Caco-2 (cell line): ENCODE measurements at regions not wholly inside any gene's neighbourhood (a gene's known extent, or its start where the extent isn't known, plus 50 kb on each side); places are given as distances from the start of the nearest gene placed in this dataset.

Source experiments
- BruUV-seq: library from RNA; stranded (reverse); fragments of 400-500 nt; replicated peaks from 2 replicates; lab custom pipeline; 2021; lab: Mats Ljungman, UMichigan
- CTCF ChIA-PET: fragments of 300-600 bp; sonication (Branson Sonifier 250); formaldehyde crosslinking; loops from one replicate; lab custom pipeline; 2022; ENCODE audit warnings: antibody characterized with exemption; lab: Charles Lee
- POLR2A ChIA-PET: fragments of 300-600 bp; sonication (Branson Sonifier 250); formaldehyde crosslinking; loops from one replicate; lab custom pipeline; 2022; ENCODE audit warnings: antibody characterized with exemption; lab: Charles Lee
- DNase-seq, 2 experiments: peaks; one replicate each; pipeline versions ENCODE4 v3.0.0 to v3.0.0-alpha.2; 2020 to 2022
- H3K27me3 ChIP-seq: replicated peaks from 2 replicates; pipeline ENCODE4 v1.6.0; 2011; ENCODE audit warnings: low read length; ENCODE audit not compliant: control insufficient read depth, insufficient read depth
- H3K36me3 ChIP-seq: 2 replicates; pipeline ENCODE4 v1.5.1; 2011; ENCODE audit warnings: low read length; ENCODE audit not compliant: control insufficient read depth, insufficient read depth
- H3K4me1 ChIP-seq: fragments of 250-450 bp; sonication (Bioruptor Pico); 2 replicates; pipeline ENCODE4 v1.5.1; 2020; ENCODE audit warnings: mild to moderate bottlenecking
- H3K4me3 ChIP-seq: 2 replicates; pipeline ENCODE4 v1.5.1; 2011; ENCODE audit warnings: low read depth, mild to moderate bottlenecking, control low read depth, low read length
- H3K9me3 ChIP-seq: fragments of 250-450 bp; sonication (Bioruptor Pico); 2 replicates; pipeline ENCODE4 v1.5.1; 2020; ENCODE audit warnings: mild to moderate bottlenecking, moderate library complexity
- H3K27ac Mint-ChIP-seq: one replicate; pipeline ENCODE4 v1.8.0; 2022; ENCODE audit warnings: mixed read lengths; ENCODE audit not compliant: unreplicated experiment
- H3K27me3 Mint-ChIP-seq: one replicate; pipeline ENCODE4 v1.8.0; 2022; ENCODE audit warnings: mixed read lengths; ENCODE audit not compliant: insufficient read depth, unreplicated experiment
- H3K36me3 Mint-ChIP-seq: one replicate; pipeline ENCODE4 v1.8.0; 2022; ENCODE audit warnings: mild to moderate bottlenecking, mixed read lengths; ENCODE audit not compliant: insufficient read depth, unreplicated experiment
- H3K4me1 Mint-ChIP-seq: one replicate; pipeline ENCODE4 v1.8.0; 2022; ENCODE audit warnings: low read depth, mixed read lengths; ENCODE audit not compliant: unreplicated experiment
- H3K4me3 Mint-ChIP-seq: one replicate; pipeline ENCODE4 v1.8.0; 2022; ENCODE audit warnings: mild to moderate bottlenecking, moderate library complexity, mixed read lengths; ENCODE audit not compliant: unreplicated experiment
- H3K9me3 Mint-ChIP-seq: one replicate; pipeline ENCODE4 v1.8.0; 2022; ENCODE audit warnings: mixed read lengths; ENCODE audit not compliant: unreplicated experiment
- CTCF ChIP-seq, 2 experiments: fragments of 200-600 bp in 1 of 2; IDR thresholded peaks; 1 replicate in 1 of 2; 2 replicates in 1 of 2; pipeline versions ENCODE4 v1.5.1 to v1.8.0; 2011 to 2022; ENCODE audit warnings: antibody characterized with exemption in 1 of 2, control low read depth in 1 of 2, inconsistent platforms in 1 of 2, low read depth in 1 of 2, low read length in 1 of 2, mild to moderate bottlenecking in 1 of 2, moderate library complexity in 1 of 2; ENCODE audit not compliant: insufficient read depth in 1 of 2, severe bottlenecking in 1 of 2, unreplicated experiment in 1 of 2
- intact Hi-C: fragments of 100-400 bp; cut with micrococcal nuclease; formaldehyde crosslinking; loops from one replicate; pipeline ENCODE4 v1.10.0; 2022; ENCODE audit not compliant: unreplicated experiment

GRCh38 chr16:85248857-85249256 is 136.6 kb upstream of the CIBAR2 start:
- CTCF ChIA-PET: interaction anchor here (0.6 to 1.5 kb wide), 3 partner anchors 134 to 367 kb away, joined by 3 to 6 read pairs (median 4); no protein-coding TSS in a partner anchor

GRCh38 chr16:85249418-85250146 is 137.3 kb upstream of the CIBAR2 start:
- H3K4me3 ChIP-seq: no peak overlapping the region
- DNase-seq: no peak
- H3K4me1 ChIP-seq: no peaks in the 10 kb centered on the region
- Mint-ChIP-seq H3K27ac (no peak overlapping the region), H3K4me1 (peaks cover 7% of the 10 kb centered on the region), H3K9me3 (no peaks in the 10 kb centered on the region), H3K4me3 (no peak overlapping the region), H3K27me3 (no peaks in the 10 kb centered on the region), H3K36me3 (peaks cover 6% of the 10 kb centered on the region)
- intact Hi-C loops: no loop called here
- H3K9me3 ChIP-seq: no peaks in the 10 kb centered on the region
- POLR2A ChIA-PET: no interaction called here
- no peaks in the 10 kb centered on the region for H3K36me3 ChIP-seq
- no peak for TF ChIP-seq CTCF (IDR thresholded peaks at IDR 0.05; ENCODE audit: insufficient read depth in 1 of 2, low read depth in 1 of 2, low read length in 1 of 2, severe bottlenecking in 1 of 2, unreplicated experiment in 1 of 2)
- no TSS peak for BruUV-seq
- CTCF ChIA-PET: interaction anchor here (0.5 to 0.6 kb wide), 2 partner anchors 64 to 172 kb away, joined by 4 to 6 read pairs; no protein-coding TSS in a partner anchor
- H3K27me3 ChIP-seq: no peaks in the 10 kb centered on the region

More at GRCh38 chr16:85248857-85249256, 136.6 kb upstream of the CIBAR2 start:
- no peak overlapping the region for H3K4me3 Mint-ChIP-seq
- Histone ChIP-seq H3K4me3 (no peak overlapping the region), H3K9me3 (no peaks in the 10 kb centered on the region), H3K36me3 (no peaks in the 10 kb centered on the region), H3K27me3 (no peaks in the 10 kb centered on the region), H3K4me1 (no peaks in the 10 kb centered on the region)
- H3K27ac Mint-ChIP-seq: no peak overlapping the region
- no peak for DNase-seq
- BruUV-seq: no TSS peak
- POLR2A ChIA-PET: no interaction called here
- H3K27me3 Mint-ChIP-seq: no peaks in the 10 kb centered on the region
- no peak for TF ChIP-seq CTCF (IDR thresholded peaks at IDR 0.05; ENCODE audit: insufficient read depth in 1 of 2, low read depth in 1 of 2, low read length in 1 of 2, severe bottlenecking in 1 of 2, unreplicated experiment in 1 of 2)
- no peaks in the 10 kb centered on the region for H3K9me3 Mint-ChIP-seq
- H3K4me1 Mint-ChIP-seq: peaks cover 7% of the 10 kb centered on the region
- intact Hi-C loops: no loop called here
- H3K36me3 Mint-ChIP-seq: peaks cover 6% of the 10 kb centered on the region

- peaks cover 6% of the 10 kb centered on the region for H3K36me3 Mint-ChIP-seq
- Histone ChIP-seq H3K27me3 (no peaks in the 10 kb centered on the region), H3K36me3 (no peaks in the 10 kb centered on the region), H3K4me1 (no peaks in the 10 kb centered on the region), H3K9me3 (no peaks in the 10 kb centered on the region), H3K4me3 (no peak overlapping the region)
- ChIA-PET POLR2A (no interaction called here), CTCF (interaction anchor here (0.5 kb wide), 1 partner anchor 63 kb away, joined by 4 read pairs; no protein-coding TSS in a partner anchor)
- DNase-seq: no peak
- intact Hi-C loops: no loop called here
- no peak overlapping the region for H3K27ac Mint-ChIP-seq
- no peaks in the 10 kb centered on the region for H3K9me3 Mint-ChIP-seq
- H3K4me3 Mint-ChIP-seq: no peak overlapping the region
- H3K27me3 Mint-ChIP-seq: no peaks in the 10 kb centered on the region
- no TSS peak for BruUV-seq
- TF ChIP-seq CTCF (IDR thresholded peaks at IDR 0.05; ENCODE audit: insufficient read depth in 1 of 2, low read depth in 1 of 2, low read length in 1 of 2, severe bottlenecking in 1 of 2, unreplicated experiment in 1 of 2): no peak
- H3K4me1 Mint-ChIP-seq: peaks cover 7% of the 10 kb centered on the region
Measured at GRCh38 chr16:85250147-85250463, 137.8 kb upstream of the CIBAR2 start.
